GM19351 (cell line): ENCODE measurements at regions not wholly inside any gene's neighbourhood (a gene's known extent, or its start where the extent isn't known, plus 50 kb on each side); places are given as distances from the start of the nearest gene placed in this dataset.

Experiments
- ATAC-seq: cut with Tn5 transposase; IDR thresholded peaks from one replicate; pipeline ENCODE4 v1.9.1; 2021; ENCODE audit warnings: mild to moderate bottlenecking, moderate library complexity; ENCODE audit not compliant: unreplicated experiment

GRCh38 chr2:107361751-107362381, 464.8 kb upstream of the RGPD4 start:
- no peak for ATAC-seq

DNA sequence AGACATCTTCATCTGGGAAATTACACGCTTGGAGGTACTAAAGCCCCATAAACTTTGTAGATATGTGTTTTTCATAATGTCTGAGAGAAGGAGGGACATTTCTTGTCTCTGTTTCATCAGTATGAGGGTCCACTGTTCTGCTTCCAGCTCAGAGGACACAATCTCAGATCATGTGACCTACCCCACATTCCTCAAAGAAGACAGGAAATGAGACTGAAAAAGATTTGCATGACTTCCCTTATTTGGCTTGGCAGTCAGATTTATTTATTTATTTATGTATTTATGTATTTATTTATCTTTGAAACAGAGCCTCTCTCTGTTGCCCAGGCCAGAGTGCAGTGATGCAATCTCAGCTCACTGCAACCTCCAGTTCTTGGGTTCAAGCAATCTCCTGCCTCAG, 463.7 kb upstream of the RGPD4 start:
- ATAC-seq = no peak

DNA sequence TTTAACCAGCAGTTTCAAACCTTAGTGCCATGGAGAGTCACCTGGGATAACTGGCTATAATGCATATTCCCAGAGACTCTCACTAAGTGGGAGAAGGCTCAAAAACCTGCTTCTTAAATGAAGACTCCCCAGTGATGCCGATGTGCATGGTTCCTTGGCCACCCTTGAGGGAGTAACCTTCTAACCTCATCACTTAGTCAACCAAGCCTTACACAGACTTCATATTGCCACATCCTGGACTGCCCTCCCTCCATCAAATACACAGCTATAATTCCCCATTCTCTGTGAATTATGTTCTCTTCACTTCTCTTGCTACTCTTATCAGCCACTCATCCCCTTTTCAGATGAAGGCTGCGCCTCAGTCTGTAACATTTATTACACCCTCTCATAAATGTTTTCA, 462.9 kb upstream of the RGPD4 start:
- no peak for ATAC-seq

DNA sequence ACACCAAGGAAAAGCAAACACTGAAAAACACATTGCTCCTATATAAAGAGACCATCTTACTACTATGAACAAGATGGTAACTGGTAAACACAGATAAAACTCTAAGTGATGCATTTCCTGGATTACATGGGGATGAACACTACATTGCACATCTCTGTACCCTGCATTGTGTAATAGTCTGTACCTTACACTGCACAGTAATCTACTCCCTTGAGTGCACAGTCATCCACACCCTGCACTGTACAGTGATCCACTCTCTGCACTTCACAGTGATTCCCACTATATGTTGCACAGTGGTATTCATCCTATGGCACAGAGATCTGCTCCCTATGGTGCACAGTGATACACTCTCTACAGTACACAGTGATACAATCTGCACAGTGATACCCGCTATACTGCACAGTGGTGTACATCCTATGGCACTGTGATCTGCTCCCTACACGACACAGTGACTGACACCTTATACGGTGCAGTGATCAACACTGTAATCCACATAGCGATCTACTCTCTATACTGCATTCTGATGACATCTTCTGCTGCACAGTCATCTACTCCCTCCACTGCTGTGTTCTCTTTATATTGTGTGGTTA, 462.2 kb upstream of the RGPD4 start:
- ATAC-seq = no peak

DNA sequence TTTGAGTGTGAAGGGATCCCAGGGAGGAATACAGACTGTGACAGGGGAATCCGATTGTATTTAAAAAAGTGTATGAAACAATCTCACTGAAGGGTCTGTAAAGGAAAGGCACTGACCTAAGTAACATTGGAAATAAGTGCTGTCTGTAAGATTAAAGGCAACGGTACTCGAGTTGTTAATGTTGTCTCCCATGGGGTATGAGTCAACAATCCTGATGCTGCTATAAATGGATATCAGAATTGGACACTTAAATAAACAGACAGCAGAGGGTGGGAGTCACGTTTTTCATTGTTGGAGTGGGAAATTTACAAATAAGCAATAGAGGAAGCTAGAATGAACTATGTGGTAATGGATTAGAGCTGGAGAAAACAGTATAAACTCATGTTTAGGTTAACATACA, 452.4 kb upstream of the RGPD4 start:
- no peak for ATAC-seq

DNA sequence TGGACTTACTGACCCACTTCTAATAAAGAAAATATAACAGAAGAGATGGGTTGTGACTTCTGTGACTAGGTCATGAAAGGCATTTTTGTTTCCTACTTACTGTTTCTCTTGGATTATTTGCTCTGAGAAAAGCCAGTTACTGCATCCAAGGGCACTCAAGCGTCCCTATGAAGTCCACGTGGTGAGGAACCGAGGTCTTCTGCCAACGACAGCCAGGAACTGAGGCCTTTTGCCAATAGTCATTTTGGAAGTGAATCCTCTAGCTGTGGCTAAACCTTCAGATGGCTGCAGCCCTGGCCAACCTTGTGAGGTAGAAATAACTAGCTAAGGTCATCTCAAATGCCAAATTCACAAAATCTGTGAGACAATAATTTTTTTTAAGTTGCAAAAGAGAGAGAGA, 449.8 kb upstream of the RGPD4 start:
- ATAC-seq = no peak

GRCh38 chr2:107380912-107381311, 445.8 kb upstream of the RGPD4 start:
- ATAC-seq = no peak

- no peak for ATAC-seq
Observed at GRCh38 chr2:107383691-107384090, 443.0 kb upstream of the RGPD4 start.

- ATAC-seq = no peak
Observed at GRCh38 chr2:107384422-107384821, 442.3 kb upstream of the RGPD4 start.

DNA sequence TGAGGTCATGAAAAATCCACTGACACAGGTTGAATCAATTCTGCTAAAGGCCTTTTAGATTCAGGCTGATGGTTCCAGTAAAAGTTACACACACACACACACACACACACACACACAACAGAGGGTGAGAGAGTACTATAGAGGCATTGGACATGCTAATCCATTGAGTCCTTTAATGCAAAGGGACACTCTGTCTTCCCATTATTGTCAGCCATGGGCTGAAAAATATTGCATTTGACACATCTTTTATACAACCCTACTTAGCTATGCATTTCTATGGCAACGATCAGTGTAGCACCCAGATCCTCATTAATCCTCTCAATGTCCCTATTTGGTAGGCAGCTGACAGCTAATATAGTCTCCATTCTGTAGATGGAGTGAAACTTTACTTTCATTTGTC, 440.8 kb upstream of the RGPD4 start:
- ATAC-seq = no peak

- ATAC-seq = no peak
Observed at GRCh38 chr2:107392241-107392704, 434.4 kb upstream of the RGPD4 start.

DNA sequence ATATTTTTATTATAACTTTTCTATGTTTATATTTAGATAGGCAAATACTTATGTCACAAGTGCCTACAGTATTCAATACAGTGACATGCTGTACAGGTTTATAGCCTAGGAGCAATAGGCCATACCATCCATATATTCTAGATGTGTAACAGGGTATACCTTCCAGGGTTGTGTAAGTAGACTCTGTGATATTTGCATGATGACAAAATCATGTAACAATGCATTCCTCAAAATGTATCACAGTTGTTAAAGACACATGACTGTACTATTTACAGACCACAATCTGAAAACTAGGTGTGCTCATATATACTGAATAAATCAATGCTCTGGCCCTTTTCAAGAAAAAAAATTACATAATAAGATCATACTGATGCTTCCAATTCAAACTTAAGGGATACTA, 433.2 kb upstream of the RGPD4 start:
- no peak for ATAC-seq

- ATAC-seq = no peak
Observed at GRCh38 chr2:107398683-107399082, 428.0 kb upstream of the RGPD4 start.

GRCh38 chr2:107402330-107402729, 424.4 kb upstream of the RGPD4 start:
- ATAC-seq = no peak

DNA sequence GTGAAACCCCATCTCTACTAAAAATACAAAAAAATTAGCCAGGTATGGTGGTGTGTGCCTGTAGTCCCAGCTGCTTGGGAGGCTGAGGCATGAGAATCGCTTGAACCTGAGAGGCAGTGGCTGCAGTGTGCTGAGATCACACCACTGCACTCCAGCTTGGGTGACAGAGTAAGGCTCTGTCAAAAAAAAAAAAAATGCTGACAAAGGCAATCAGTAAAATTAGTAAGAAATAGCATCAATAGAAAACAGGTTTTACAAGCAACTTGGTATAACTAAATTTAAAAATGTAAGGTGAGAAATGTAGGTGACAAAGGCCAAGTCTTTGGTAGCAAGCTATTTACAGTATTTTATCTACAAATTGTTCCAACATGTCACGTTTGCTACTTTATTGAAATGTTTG, 421.4 kb upstream of the RGPD4 start:
- ATAC-seq = no peak

GRCh38 chr2:107407017-107407416, 419.7 kb upstream of the RGPD4 start:
- ATAC-seq = no peak

- no peak for ATAC-seq
Observed at GRCh38 chr2:107407974-107408373, 418.7 kb upstream of the RGPD4 start.

GRCh38 chr2:107411267-107411666, 415.4 kb upstream of the RGPD4 start:
- ATAC-seq = no peak

- ATAC-seq = no peak
Observed at GRCh38 chr2:107412209-107412904, 414.3 kb upstream of the RGPD4 start.

GRCh38 chr2:107412981-107413380, 413.7 kb upstream of the RGPD4 start:
- ATAC-seq = no peak

DNA sequence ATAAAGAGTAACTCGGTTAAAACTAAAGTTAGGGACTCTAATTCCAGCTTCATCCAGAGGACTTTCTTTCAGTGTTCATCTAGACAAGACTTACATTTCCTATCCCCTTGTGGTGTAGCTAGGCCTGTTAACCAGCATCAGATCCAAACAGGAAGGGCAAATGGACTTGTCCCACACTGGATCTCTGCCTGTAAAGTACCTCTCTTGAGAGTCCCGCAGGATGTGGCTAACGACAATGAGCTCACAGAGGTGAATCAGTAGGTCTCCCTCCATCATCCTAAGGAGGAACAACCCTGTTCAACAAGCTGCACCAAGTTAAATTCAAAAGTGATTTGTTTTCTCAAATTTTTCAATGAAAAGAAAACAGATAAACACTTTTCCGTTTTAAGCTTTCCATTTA, 412.3 kb upstream of the RGPD4 start:
- no peak for ATAC-seq

- ATAC-seq = no peak
Observed at GRCh38 chr2:107418708-107419107, 408.0 kb upstream of the RGPD4 start.
